T-cell (primary cell): ENCODE measurements at regions not wholly inside any gene's neighbourhood (a gene's known extent, or its start where the extent isn't known, plus 50 kb on each side); places are given as distances from the start of the nearest gene placed in this dataset.

Experiments
- ATAC-seq, 4 experiments: fragments of 200-7000 bp in 3 of 4; fragments of 150-1000 bp in 1 of 4; cut with Tn5 transposase; replicated peaks in 1 of 4; 1 replicate in 3 of 4; 2 replicates in 1 of 4; pipeline ENCODE4 v1.10.0; 2021; ENCODE audit warnings: moderate library complexity in 3 of 4, mild to moderate bottlenecking in 2 of 4, moderate number of reproducible peaks in 1 of 4
- CTCF ChIA-PET, 2 donors: fragments of 300-600 bp; sonication (Branson Sonifier 250); formaldehyde crosslinking; loops; one replicate each; lab custom pipeline; 2022; ENCODE audit warnings: antibody characterized with exemption in 2 of 2; lab: Charles Lee
- POLR2A ChIA-PET, 2 donors: fragments of 300-600 bp; sonication (Branson Sonifier 250); formaldehyde crosslinking; loops; one replicate each; lab custom pipeline; 2022; ENCODE audit warnings: antibody characterized with exemption in 2 of 2; lab: Charles Lee
- DNase-seq, 35 experiments: peaks; one replicate each; pipeline versions ENCODE4 v3.0.0 to v3.0.0-alpha.2; 2013 to 2023
- H3K27ac ChIP-seq: one replicate; pipeline ENCODE4 v1.5.1; 2013; ENCODE audit warnings: low read length
- H3K27me3 ChIP-seq, 2 experiments: replicated peaks in 1 of 2; 1 replicate in 1 of 2; 2 replicates in 1 of 2; pipeline versions ENCODE4 v1.6.1 to v1.7.0; 2013; ENCODE audit warnings: low read length in 1 of 2, mixed read lengths in 1 of 2; ENCODE audit not compliant: control insufficient read depth in 2 of 2, insufficient read depth in 2 of 2; ENCODE audit errors: extremely low read depth in 1 of 2
- H3K36me3 ChIP-seq, 2 donors: 1 replicate in 1 of 2; 2 replicates in 1 of 2; pipeline versions ENCODE4 v1.6.1 to v1.7.0; 2013; ENCODE audit warnings: low read length in 1 of 2; ENCODE audit not compliant: control insufficient read depth in 2 of 2, insufficient read depth in 1 of 2; ENCODE audit errors: extremely low read depth in 1 of 2
- H3K4me1 ChIP-seq, 2 experiments: 1 replicate in 1 of 2; 2 replicates in 1 of 2; pipeline versions ENCODE4 v1.6.1 to v1.7.0; 2013; ENCODE audit warnings: low read length in 2 of 2, mixed read lengths in 1 of 2; ENCODE audit not compliant: insufficient read depth in 2 of 2, control insufficient read depth in 1 of 2; ENCODE audit errors: extremely low read depth in 1 of 2
- H3K4me3 ChIP-seq, 2 donors: 1 replicate in 1 of 2; 2 replicates in 1 of 2; pipeline versions ENCODE4 v1.5.1 to v1.7.0; 2013; ENCODE audit warnings: mild to moderate bottlenecking in 2 of 2, low read length in 1 of 2, moderate library complexity in 1 of 2; ENCODE audit not compliant: control insufficient read depth in 1 of 2; ENCODE audit errors: extremely low read depth in 1 of 2
- H3K9me3 ChIP-seq: 2 replicates; pipeline ENCODE4 v1.7.0; 2013
- H3K27ac Mint-ChIP-seq, 2 donors: one replicate each; pipeline ENCODE4 v1.8.0; 2020 to 2021; ENCODE audit warnings: mild to moderate bottlenecking in 2 of 2, mixed read lengths in 2 of 2
- H3K27me3 Mint-ChIP-seq, 2 donors: one replicate each; pipeline ENCODE4 v1.8.0; 2021 to 2022; ENCODE audit warnings: mixed read lengths in 2 of 2
- H3K36me3 Mint-ChIP-seq: one replicate; pipeline ENCODE4 v1.8.0; 2021; ENCODE audit warnings: mixed read lengths
- H3K4me1 Mint-ChIP-seq, 3 donors: one replicate each; pipeline ENCODE4 v1.8.0; 2020 to 2022; ENCODE audit warnings: mixed read lengths in 3 of 3, mild to moderate bottlenecking in 1 of 3
- H3K4me3 Mint-ChIP-seq, 3 donors: one replicate each; pipeline ENCODE4 v1.8.0; 2020 to 2022; ENCODE audit warnings: mild to moderate bottlenecking in 3 of 3, mixed read lengths in 3 of 3, moderate library complexity in 3 of 3
- H3K9me3 Mint-ChIP-seq, 3 donors: one replicate each; pipeline ENCODE4 v1.8.0; 2020 to 2022; ENCODE audit warnings: mixed read lengths in 3 of 3
- WGBS: methylation state at CpG from one replicate; pipeline ENCODE4 v1.1.5; 2013; ENCODE audit warnings: missing lambda C conversion rate; ENCODE audit not compliant: insufficient coverage; 5-methylcytosine and 5-hydroxymethylcytosine counted together

DNA sequence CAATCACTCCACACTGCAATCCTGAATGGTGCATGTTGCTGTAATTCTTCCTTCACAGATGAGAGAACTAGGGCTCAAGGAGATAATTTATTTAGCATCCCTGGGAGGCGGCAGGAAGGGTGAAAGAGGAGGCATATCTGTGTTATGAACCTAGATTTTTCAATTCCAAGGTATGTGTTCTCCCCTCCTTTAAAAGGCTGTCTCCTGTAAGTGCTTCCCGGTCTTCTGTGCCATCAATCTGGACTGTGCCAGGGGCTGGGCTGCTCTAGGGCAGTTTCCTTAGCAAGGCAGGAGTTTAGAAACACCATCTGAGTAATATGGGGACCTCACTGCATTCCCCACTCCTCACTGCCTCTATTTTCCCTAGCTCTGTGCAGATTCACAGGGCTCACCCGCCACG, 185.0 kb downstream of the RFC3 start:
- Mint-ChIP-seq H3K4me3 (no peak overlapping the region), H3K4me1 (no peaks in the 10 kb centered on the region), H3K27me3 (no peaks in the 10 kb centered on the region), H3K9me3 (no peaks in the 10 kb centered on the region), H3K27ac (no peak overlapping the region), H3K36me3 (no peaks in the 10 kb centered on the region)
- CTCF ChIA-PET = no interaction called here
- H3K9me3 ChIP-seq = no peaks in the 10 kb centered on the region
- DNase-seq (no peak), ATAC-seq (no peak)
- 93% methylated on average over 2 of the region's 4 CpGs for WGBS
- H3K4me3 ChIP-seq = no peak overlapping the region
- no peak overlapping the region for H3K27ac ChIP-seq
- POLR2A ChIA-PET = no interaction called here
- no peaks in the 10 kb centered on the region for H3K36me3 ChIP-seq
- no peaks in the 10 kb centered on the region for H3K27me3 ChIP-seq
- H3K4me1 ChIP-seq = no peaks in the 10 kb centered on the region

DNA sequence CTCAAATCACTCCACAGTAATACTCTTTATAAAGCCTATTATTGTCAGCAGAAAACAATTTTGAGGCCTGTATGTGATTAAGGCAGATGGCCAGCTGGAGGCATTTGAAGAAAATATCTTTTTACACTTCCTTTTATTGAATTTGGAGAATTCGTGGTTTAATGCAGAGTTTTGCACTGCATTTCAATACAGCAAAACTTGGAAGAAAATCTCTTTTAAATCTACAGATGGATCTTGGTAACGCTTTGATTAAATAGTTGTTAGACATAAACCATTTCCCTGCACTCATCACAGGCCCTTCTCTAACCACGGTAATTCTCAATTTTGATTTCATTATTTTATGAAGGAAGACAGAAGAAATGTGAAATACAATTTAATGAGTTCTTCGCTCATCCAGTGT, 185.7 kb downstream of the RFC3 start:
- H3K36me3 ChIP-seq = no peaks in the 10 kb centered on the region
- Mint-ChIP-seq H3K4me1 (no peaks in the 10 kb centered on the region), H3K9me3 (no peaks in the 10 kb centered on the region), H3K27ac (no peak overlapping the region), H3K27me3 (no peaks in the 10 kb centered on the region), H3K36me3 (no peaks in the 10 kb centered on the region), H3K4me3 (no peak overlapping the region)
- no peak overlapping the region for H3K27ac ChIP-seq
- no CpG with 5 or more reads among the region's 4 CpGs for WGBS
- no peaks in the 10 kb centered on the region for H3K4me1 ChIP-seq
- POLR2A ChIA-PET = no interaction called here
- DNase-seq (no peak), ATAC-seq (no peak)
- H3K9me3 ChIP-seq = no peaks in the 10 kb centered on the region
- CTCF ChIA-PET = no interaction called here
- no peaks in the 10 kb centered on the region for H3K27me3 ChIP-seq
- no peak overlapping the region for H3K4me3 ChIP-seq

DNA sequence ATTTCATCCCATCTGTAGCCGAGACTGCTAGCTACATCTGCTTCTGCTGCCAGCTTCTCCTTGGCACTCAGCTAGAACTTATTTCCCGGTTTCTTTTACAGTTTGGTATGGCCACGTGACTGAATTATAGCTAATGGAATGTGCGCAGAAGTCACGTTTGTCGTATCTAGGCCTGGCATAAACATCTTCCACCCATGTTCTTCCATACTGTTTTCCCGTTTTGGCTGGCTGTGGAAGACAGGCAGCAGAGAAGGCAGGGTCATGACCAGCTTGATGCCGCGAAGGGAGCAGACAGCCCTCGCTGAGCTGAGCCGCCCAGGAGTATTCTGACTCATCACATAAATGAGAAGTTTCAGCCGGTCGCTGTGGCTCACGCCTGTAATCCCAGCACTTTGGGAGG, 186.7 kb downstream of the RFC3 start:
- no peaks in the 10 kb centered on the region for H3K4me1 Mint-ChIP-seq
- Histone ChIP-seq H3K27ac (no peak overlapping the region), H3K36me3 (no peaks in the 10 kb centered on the region), H3K4me3 (no peak overlapping the region), H3K9me3 (no peaks in the 10 kb centered on the region), H3K4me1 (no peaks in the 10 kb centered on the region), H3K27me3 (no peaks in the 10 kb centered on the region)
- ChIA-PET POLR2A (no interaction called here), CTCF (no interaction called here)
- no peak overlapping the region for H3K4me3 Mint-ChIP-seq
- H3K27me3 Mint-ChIP-seq = no peaks in the 10 kb centered on the region
- no peaks in the 10 kb centered on the region for H3K9me3 Mint-ChIP-seq
- 87% methylated on average over 14 of the region's 14 CpGs for WGBS
- DNase-seq = no peak
- H3K27ac Mint-ChIP-seq = no peak overlapping the region
- no peaks in the 10 kb centered on the region for H3K36me3 Mint-ChIP-seq
- ATAC-seq = no peak

DNA sequence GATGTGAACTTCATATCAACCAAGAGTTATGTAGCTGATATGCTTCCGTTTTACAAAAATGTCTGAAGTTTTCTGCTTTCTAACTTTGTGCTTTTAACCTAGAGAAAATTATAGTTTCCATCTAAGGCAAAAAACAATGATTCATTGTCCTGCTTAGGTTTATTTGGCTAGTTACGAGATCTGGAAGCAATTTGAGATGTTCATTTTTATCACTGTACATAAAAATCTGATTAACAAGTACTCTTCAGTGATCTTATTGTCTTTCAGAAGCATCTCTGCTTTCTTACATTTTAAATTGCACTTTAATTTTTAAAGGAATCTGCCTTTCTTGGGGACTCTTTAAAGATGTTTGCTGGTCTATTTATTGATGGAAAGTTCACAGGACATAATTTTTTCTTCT, 188.1 kb downstream of the RFC3 start:
- H3K4me3 ChIP-seq = no peak overlapping the region
- no peaks in the 10 kb centered on the region for H3K36me3 ChIP-seq
- WGBS = no CpG with 5 or more reads among the region's 2 CpGs
- Mint-ChIP-seq H3K9me3 (no peaks in the 10 kb centered on the region), H3K4me1 (no peaks in the 10 kb centered on the region), H3K27me3 (no peaks in the 10 kb centered on the region), H3K4me3 (no peak overlapping the region), H3K27ac (no peak overlapping the region), H3K36me3 (no peaks in the 10 kb centered on the region)
- ATAC-seq (no peak), DNase-seq (no peak)
- POLR2A ChIA-PET = no interaction called here
- no peaks in the 10 kb centered on the region for H3K27me3 ChIP-seq
- H3K9me3 ChIP-seq = no peaks in the 10 kb centered on the region
- CTCF ChIA-PET = interaction anchor here in 1 of 2 donors (0.6 kb wide), 1 partner anchor 18 kb away, joined by 3 read pairs; no protein-coding TSS in a partner anchor
- H3K4me1 ChIP-seq = no peaks in the 10 kb centered on the region
- no peak overlapping the region for H3K27ac ChIP-seq

DNA sequence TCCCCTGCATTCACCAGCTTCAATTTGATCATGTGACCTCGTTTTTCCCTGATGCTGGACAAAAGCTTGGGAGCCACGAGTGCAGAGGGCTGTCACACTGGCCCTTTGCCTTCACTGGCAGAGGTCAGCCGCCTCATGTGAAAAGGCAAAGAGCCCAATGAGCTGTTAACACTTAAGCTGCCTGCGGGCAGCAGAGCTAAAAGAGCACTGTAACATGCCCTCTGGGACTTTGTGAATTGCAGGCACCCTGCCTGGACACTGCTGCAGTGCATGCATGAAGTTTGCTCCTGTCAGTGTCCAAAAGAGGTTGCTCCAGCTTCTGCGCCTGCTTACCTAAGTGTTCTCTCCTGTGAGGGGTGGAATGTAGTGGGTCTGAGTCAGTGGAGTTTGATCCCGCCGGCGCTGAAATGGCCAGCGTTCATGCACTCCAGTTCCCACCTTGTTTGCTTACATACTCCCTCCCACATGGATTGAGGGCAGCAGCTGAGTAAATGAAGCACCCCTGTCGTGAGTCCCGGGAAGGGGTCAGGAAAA, 193.7 kb downstream of the RFC3 start:
- Histone ChIP-seq H3K4me1 (no peaks in the 10 kb centered on the region), H3K4me3 (no peak overlapping the region), H3K9me3 (no peaks in the 10 kb centered on the region), H3K27me3 (no peaks in the 10 kb centered on the region), H3K27ac (no peak overlapping the region), H3K36me3 (no peaks in the 10 kb centered on the region)
- H3K9me3 Mint-ChIP-seq = no peaks in the 10 kb centered on the region
- ChIA-PET CTCF (no interaction called here), POLR2A (no interaction called here)
- no peaks in the 10 kb centered on the region for H3K36me3 Mint-ChIP-seq
- H3K4me1 Mint-ChIP-seq = no peaks in the 10 kb centered on the region
- no peak overlapping the region for H3K27ac Mint-ChIP-seq
- 60% methylated on average over 5 of the region's 11 CpGs for WGBS
- H3K4me3 Mint-ChIP-seq = no peak overlapping the region
- H3K27me3 Mint-ChIP-seq = peaks cover 3 to 5% of the 10 kb centered on the region in 2 donors
- ATAC-seq = no peak
- DNase-seq = no peak

DNA sequence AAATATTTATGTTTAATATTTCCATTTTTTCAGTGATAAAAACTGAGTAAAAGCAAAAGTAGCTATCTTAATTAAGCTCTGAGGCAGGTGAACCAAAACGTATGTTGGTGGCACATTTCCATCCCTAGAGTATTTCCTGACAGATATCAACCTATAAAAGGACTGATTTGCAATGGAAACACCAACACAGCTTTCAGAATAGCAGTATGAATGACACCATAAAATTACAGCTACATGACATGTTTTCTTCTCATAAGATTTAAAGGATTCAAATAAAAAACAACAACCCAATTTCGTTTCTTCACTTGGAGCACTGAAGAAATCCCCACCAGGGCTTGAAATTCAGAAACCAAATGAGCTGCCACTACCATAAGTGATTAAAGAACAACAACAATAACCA, 194.4 kb downstream of the RFC3 start:
- ATAC-seq = no peak

DNA sequence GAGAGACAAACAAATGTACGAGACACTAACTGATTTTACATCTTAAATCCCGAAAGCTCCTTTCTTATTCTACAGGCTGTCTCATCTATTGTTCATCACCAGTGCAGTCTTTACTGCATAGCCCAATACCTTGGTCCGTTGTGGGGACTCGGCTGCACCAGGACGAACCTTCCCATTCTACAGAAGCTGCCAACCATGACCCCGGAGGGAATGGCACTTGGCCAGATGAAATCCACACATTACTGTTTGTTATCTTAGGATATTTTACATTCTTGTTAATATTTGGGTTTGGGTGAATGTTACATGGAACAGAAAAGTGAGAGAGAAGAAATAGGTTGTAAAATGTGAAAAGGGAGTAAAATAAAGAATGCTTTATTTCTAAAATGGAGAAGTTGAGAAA, 195.1 kb downstream of the RFC3 start:
- H3K36me3 Mint-ChIP-seq = no peaks in the 10 kb centered on the region
- H3K4me3 Mint-ChIP-seq = no peak overlapping the region
- Histone ChIP-seq H3K36me3 (no peaks in the 10 kb centered on the region), H3K4me3 (no peak overlapping the region), H3K9me3 (no peaks in the 10 kb centered on the region), H3K27ac (no peak overlapping the region), H3K4me1 (no peaks in the 10 kb centered on the region), H3K27me3 (no peaks in the 10 kb centered on the region)
- no peak overlapping the region for H3K27ac Mint-ChIP-seq
- DNase-seq (no peak), ATAC-seq (no peak)
- no peaks in the 10 kb centered on the region for H3K9me3 Mint-ChIP-seq
- POLR2A ChIA-PET = no interaction called here
- CTCF ChIA-PET = no interaction called here
- peaks cover 3 to 5% of the 10 kb centered on the region in 2 donors for H3K27me3 Mint-ChIP-seq
- H3K4me1 Mint-ChIP-seq = no peaks in the 10 kb centered on the region
- 85% methylated on average over 2 of the region's 6 CpGs for WGBS

More for the DNA sequence above, 194.4 kb downstream of the RFC3 start:
- H3K9me3 Mint-ChIP-seq = no peaks in the 10 kb centered on the region
- POLR2A ChIA-PET = no interaction called here
- no peaks in the 10 kb centered on the region for H3K36me3 ChIP-seq
- DNase-seq = no peak
- no peaks in the 10 kb centered on the region for H3K27me3 ChIP-seq
- H3K4me3 ChIP-seq = no peak overlapping the region
- peaks cover 3 to 5% of the 10 kb centered on the region in 2 donors for H3K27me3 Mint-ChIP-seq
- H3K27ac ChIP-seq = no peak overlapping the region
- no peak overlapping the region for H3K27ac Mint-ChIP-seq
- no peaks in the 10 kb centered on the region for H3K36me3 Mint-ChIP-seq
- H3K9me3 ChIP-seq = no peaks in the 10 kb centered on the region
- H3K4me1 ChIP-seq = no peaks in the 10 kb centered on the region
- no peaks in the 10 kb centered on the region for H3K4me1 Mint-ChIP-seq
- no peak overlapping the region for H3K4me3 Mint-ChIP-seq
- CTCF ChIA-PET = no interaction called here
- WGBS = 25% methylated on average over 2 of the region's 2 CpGs
